Esophagus muscularis mucosa (tissue), 4 donors: ENCODE measurements at regions not wholly inside any gene's neighbourhood (a gene's known extent, or its start where the extent isn't known, plus 50 kb on each side); places are given as distances from the start of the nearest gene placed in this dataset.
"Not testable (repeated sequence)": the region's sequence is repeated elsewhere in the genome, so short reads cannot be mapped to it uniquely, and the experiment has no call there.

Source experiments
- CTCF ChIP-seq, 3 experiments: fragments of 200-600 bp in 2 of 3; fragments of 450-650 bp in 1 of 3; sonication (generic) in 2 of 3; IDR thresholded peaks; one replicate each; pipeline ENCODE4 v1.5.1; 2017 to 2019; ENCODE audit warnings: antibody characterized with exemption in 3 of 3, mild to moderate bottlenecking in 2 of 3, moderate library complexity in 1 of 3
- EP300 ChIP-seq: sonication (generic); formaldehyde crosslinking; IDR thresholded peaks from one replicate; pipeline ENCODE4 v1.6.1; 2017; ENCODE audit warnings: antibody characterized with exemption
- POLR2A ChIP-seq: fragments of 450-650 bp; IDR thresholded peaks from one replicate; pipeline ENCODE4 v1.6.1; 2017; ENCODE audit warnings: antibody characterized with exemption, moderate library complexity, mild to moderate bottlenecking, low read depth
- POLR2AphosphoS5 ChIP-seq, 2 donors: sonication (generic); formaldehyde crosslinking; IDR thresholded peaks; one replicate each; pipeline ENCODE4 v1.6.1; 2017; ENCODE audit warnings: antibody characterized with exemption in 2 of 2

- TF ChIP-seq CTCF (IDR thresholded peaks at IDR 0.05); EP300; POLR2A; POLR2AphosphoS5 (IDR thresholded peaks at IDR 0.05): not testable (repeated sequence)
These were observed 142.1 kb downstream of the SPATA31A6 start for GRCh38 chr9:42325561-42325960.
